ENCODE measurements at regions not wholly inside any gene's neighbourhood (a gene's known extent, or its start where the extent isn't known, plus 50 kb on each side); places are given as distances from the start of the nearest gene placed in this dataset.

- Histone ChIP-seq H3K36me3 (ENCODE audit: control insufficient read depth in 1 of 2, insufficient read depth in 2 of 2, low read length in 2 of 2) (no peaks in the 10 kb centered on the region), H3K27ac (ENCODE audit: low read depth, low read length) (no peak overlapping the region), H3K79me2 (ENCODE audit: insufficient read depth, low read length) (no peaks in the 10 kb centered on the region), H3K9ac (ENCODE audit: low read length) (no peak overlapping the region), H4K20me1 (ENCODE audit: insufficient read depth) (no peaks in the 10 kb centered on the region), H2AFZ (ENCODE audit: low read depth, low read length, poor library complexity, severe bottlenecking) (peak overlapping the region; percentile 28), H3K9me2 (ENCODE audit: insufficient read depth) (no peaks in the 10 kb centered on the region), H3K4me1 (ENCODE audit: control insufficient read depth in 1 of 2, insufficient read depth in 2 of 2, low read length in 2 of 2) (peaks cover 0 to 4% of the 10 kb centered on the region in 2 experiments; a peak in 1 of 4 replicates), H3K9me3 (ENCODE audit: control insufficient read depth in 1 of 2, insufficient read depth in 1 of 2, low read depth in 1 of 2, low read length in 2 of 2) (no peaks in the 10 kb centered on the region), H3K27me3 (ENCODE audit: insufficient read depth, low read length) (no peaks in the 10 kb centered on the region), H3K4me3 (replicated peaks in 1 of 2; ENCODE audit: low read depth in 1 of 2, low read length in 2 of 2) (no peak overlapping the region), H3K4me2 (ENCODE audit: low read length) (no peak overlapping the region)
- no peak for ATAC-seq
- ChIA-PET CTCF (no interaction called here), POLR2A (no interaction called here), RAD21 (ENCODE audit: low non-redundant PET in 1 of 2, low total read pairs in 2 of 2, uncharacterized antibody in 2 of 2, unreplicated experiment in 2 of 2) (no interaction called here)
- no peak for DNase-seq (ENCODE audit: low read depth, low spot score)
- BruUV-seq (replicated peaks), result no TSS peak
- TF ChIP-seq SP1 (IDR thresholded peaks at IDR 0.05; ENCODE audit: low read depth), result no peak
- TF ChIP-seq EZH2phosphoT487 (IDR thresholded peaks at IDR 0.05; ENCODE audit: borderline replicate concordance), result no peak
- no peak for TF ChIP-seq FOSL1 (IDR thresholded peaks at IDR 0.05; ENCODE audit: low read depth)
- no peak for TF ChIP-seq ZFX (IDR thresholded peaks at IDR 0.05)
- TF ChIP-seq, protein P1, sequence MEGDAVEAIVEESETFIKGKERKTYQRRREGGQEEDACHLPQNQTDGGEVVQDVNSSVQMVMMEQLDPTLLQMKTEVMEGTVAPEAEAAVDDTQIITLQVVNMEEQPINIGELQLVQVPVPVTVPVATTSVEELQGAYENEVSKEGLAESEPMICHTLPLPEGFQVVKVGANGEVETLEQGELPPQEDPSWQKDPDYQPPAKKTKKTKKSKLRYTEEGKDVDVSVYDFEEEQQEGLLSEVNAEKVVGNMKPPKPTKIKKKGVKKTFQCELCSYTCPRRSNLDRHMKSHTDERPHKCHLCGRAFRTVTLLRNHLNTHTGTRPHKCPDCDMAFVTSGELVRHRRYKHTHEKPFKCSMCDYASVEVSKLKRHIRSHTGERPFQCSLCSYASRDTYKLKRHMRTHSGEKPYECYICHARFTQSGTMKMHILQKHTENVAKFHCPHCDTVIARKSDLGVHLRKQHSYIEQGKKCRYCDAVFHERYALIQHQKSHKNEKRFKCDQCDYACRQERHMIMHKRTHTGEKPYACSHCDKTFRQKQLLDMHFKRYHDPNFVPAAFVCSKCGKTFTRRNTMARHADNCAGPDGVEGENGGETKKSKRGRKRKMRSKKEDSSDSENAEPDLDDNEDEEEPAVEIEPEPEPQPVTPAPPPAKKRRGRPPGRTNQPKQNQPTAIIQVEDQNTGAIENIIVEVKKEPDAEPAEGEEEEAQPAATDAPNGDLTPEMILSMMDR (IDR thresholded peaks at IDR 0.05 in 2 of 3, conservative IDR thresholded peaks at IDR 0.05 in 1 of 3; ENCODE audit: borderline replicate concordance in 1 of 3, insufficient read depth in 1 of 3, low read depth in 2 of 3, low read length in 2 of 3), result no peak
- no peak for TF ChIP-seq TCF7L2 (IDR thresholded peaks at IDR 0.05; ENCODE audit: borderline replicate concordance, extremely low read depth, insufficient read depth, insufficient read length)
- no peak for TF ChIP-seq SIN3A (IDR thresholded peaks at IDR 0.05; ENCODE audit: low read depth)
- TF ChIP-seq EZH2 (IDR thresholded peaks at IDR 0.05), result no peak
- TF ChIP-seq CBX3 (IDR thresholded peaks at IDR 0.05; ENCODE audit: low read depth), result no peak
- TF ChIP-seq JUND (IDR thresholded peaks at IDR 0.05), result no peak
- TF ChIP-seq ZNF274 (IDR thresholded peaks at IDR 0.05; ENCODE audit: low read depth, low read length), result no peak
- TF ChIP-seq REST (IDR thresholded peaks at IDR 0.05; ENCODE audit: low read depth), result no peak
- no peak for TF ChIP-seq SRF (IDR thresholded peaks at IDR 0.05; ENCODE audit: low read depth)
- no peak for TF ChIP-seq EGR1 (IDR thresholded peaks at IDR 0.05; ENCODE audit: low read depth)
- no peak for TF ChIP-seq CEBPB (IDR thresholded peaks at IDR 0.05; ENCODE audit: low read depth)
- no peak for TF ChIP-seq POLR2AphosphoS5 (IDR thresholded peaks at IDR 0.05; ENCODE audit: low read depth, low read length)
- TF ChIP-seq YY1 (IDR thresholded peaks at IDR 0.05; ENCODE audit: extremely low read depth, insufficient replicate concordance, low read depth, low read length), result no peak
- intact Hi-C loops (cut with micrococcal nuclease), result no loop called here
These were observed 285.5 kb downstream of the PDGFC start for GRCh38 chr4:156686120-156686519.

All from HCT116 (cell line).